AG09319 (cell line): ENCODE measurements at regions not wholly inside any gene's neighbourhood (a gene's known extent, or its start where the extent isn't known, plus 50 kb on each side); places are given as distances from the start of the nearest gene placed in this dataset.

Source experiments
- DNase-seq: peaks from one replicate; pipeline ENCODE4 v3.0.0-alpha.2; 2010; ENCODE audit warnings: low read depth; ENCODE audit errors: extremely low read depth
- TF ChIP-seq, protein P1 (sequence below): IDR thresholded peaks from 2 replicates; pipeline ENCODE4 v1.5.1; 2011; ENCODE audit warnings: low read depth, mild to moderate bottlenecking, inconsistent platforms, low read length, moderate library complexity

- DNase-seq: peak; percentile 65
- TF ChIP-seq, protein P1, sequence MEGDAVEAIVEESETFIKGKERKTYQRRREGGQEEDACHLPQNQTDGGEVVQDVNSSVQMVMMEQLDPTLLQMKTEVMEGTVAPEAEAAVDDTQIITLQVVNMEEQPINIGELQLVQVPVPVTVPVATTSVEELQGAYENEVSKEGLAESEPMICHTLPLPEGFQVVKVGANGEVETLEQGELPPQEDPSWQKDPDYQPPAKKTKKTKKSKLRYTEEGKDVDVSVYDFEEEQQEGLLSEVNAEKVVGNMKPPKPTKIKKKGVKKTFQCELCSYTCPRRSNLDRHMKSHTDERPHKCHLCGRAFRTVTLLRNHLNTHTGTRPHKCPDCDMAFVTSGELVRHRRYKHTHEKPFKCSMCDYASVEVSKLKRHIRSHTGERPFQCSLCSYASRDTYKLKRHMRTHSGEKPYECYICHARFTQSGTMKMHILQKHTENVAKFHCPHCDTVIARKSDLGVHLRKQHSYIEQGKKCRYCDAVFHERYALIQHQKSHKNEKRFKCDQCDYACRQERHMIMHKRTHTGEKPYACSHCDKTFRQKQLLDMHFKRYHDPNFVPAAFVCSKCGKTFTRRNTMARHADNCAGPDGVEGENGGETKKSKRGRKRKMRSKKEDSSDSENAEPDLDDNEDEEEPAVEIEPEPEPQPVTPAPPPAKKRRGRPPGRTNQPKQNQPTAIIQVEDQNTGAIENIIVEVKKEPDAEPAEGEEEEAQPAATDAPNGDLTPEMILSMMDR: no peak
These were observed 662.9 kb downstream of the PLPP3 start for GRCh38 chr1:55916481-55916880.

DNA sequence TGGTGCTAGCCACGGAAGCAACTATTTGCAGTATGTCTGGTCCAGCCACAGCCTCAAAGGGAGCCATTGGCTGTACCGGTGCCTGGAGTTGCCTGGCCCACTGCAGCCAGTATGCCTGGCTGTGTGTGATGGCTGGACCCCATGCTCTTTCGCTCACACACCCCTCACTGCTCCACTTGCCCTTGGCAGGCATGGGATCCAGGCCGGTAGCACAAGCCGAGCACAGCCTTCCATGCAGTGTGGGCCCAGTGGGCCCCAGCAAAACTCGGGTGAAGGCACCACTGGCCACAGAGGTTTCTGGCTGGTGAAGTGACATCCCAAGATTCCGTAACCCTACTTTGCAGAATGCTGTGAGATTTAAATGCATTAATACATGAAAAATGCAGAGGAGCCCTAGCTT lies 665.8 kb downstream of the PLPP3 start:
- DNase-seq: no peak
- TF ChIP-seq, protein P1: no peak

DNA sequence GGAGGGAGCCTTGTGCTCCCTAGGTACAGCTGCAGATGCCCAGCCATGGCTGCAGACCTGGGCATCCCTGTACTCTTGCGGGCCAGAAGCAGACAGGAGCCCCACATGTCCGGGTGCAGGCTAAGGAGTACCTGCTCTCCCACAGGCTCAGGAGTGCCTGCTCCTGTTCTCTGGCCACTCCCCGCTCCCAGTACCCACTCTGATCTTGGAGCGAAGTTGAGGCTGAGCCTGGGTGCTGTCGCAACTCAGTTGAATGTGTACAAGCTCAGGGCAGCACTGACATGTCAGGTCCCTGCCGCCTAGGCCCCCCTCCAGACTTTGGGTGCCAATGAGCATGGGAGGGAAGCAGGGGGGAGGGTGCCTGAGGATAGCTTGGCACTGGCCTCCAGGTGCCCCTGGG lies 666.9 kb downstream of the PLPP3 start:
- TF ChIP-seq, protein P1: no peak
- no peak for DNase-seq

GRCh38 chr1:55904541-55904940 lies 674.8 kb downstream of the PLPP3 start:
- DNase-seq: no peak
- TF ChIP-seq, protein P1: no peak

DNA sequence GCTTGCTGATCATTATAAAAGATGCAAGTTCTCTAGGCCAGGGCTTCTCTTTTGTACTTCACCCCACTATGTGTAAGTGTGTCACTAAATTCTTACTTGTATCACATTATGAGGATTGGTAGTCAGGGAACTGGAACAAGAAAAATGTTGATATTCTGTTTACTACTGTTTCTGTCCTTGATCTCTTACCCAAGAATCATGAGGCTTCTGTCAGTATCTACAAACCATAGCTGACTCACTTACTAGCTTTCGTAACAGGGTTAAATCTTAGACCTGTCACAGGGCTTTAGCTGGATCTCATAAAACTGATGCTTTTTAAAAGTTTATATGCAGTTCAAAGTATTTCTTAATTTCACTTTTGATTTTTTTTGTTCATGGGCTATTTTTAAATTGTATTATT lies 681.2 kb downstream of the PLPP3 start:
- TF ChIP-seq, protein P1: no peak
- peak; percentile 48 for DNase-seq

- TF ChIP-seq, protein P1: no peak
- DNase-seq: no peak
These were observed 681.0 kb upstream of the USP24 start for GRCh38 chr1:55896210-55896609.

- TF ChIP-seq, protein P1: no peak
- no peak for DNase-seq
These were observed 679.4 kb upstream of the USP24 start for GRCh38 chr1:55894521-55894920.

DNA sequence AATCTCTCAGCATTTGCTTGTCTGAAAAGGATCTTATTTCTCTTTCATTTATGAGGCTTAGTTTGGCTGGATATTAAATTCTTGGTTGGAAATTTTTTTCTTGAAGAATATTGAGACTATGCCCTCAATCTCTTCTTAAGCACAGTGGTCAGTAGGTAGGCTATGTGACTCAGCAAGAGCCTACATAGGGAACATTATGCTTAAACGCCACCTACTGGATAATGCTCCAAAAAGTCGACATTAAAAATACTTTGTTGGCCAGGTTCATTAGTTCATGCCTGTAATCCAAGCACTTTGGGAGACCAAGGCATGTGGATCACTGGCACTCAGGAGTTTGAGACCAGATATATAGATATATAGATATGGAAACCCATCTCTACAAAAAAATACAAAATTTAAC lies 678.0 kb upstream of the USP24 start:
- no peak for DNase-seq
- TF ChIP-seq, protein P1: no peak
